ENCODE measurements at regions not wholly inside any gene's neighbourhood (a gene's known extent, or its start where the extent isn't known, plus 50 kb on each side); places are given as distances from the start of the nearest gene placed in this dataset.

DNA sequence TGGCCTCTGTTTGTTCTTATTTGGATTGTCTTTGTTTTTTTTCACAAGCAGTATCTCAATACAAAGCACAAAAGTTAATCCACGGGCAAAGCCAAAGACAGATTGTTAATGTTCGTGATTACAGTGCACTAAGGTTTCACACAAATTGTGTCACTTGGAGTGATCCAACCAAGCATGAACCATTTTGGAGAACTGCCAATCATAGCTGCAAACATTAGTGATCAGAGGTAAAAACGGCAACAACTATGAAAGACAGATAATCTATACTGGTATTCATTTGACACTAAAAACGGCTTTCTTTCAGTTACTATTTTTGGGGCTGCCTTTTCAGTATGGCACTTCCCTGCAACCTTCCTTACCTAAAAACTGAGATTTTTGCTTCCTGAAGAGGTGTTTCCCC, 213.1 kb upstream of the GULP1 start:
- peak; percentile 23 for DNase-seq

- DNase-seq, result peak; percentile 70
Observed at GRCh38 chr2:188079196-188079595, 212.5 kb upstream of the GULP1 start.

DNA sequence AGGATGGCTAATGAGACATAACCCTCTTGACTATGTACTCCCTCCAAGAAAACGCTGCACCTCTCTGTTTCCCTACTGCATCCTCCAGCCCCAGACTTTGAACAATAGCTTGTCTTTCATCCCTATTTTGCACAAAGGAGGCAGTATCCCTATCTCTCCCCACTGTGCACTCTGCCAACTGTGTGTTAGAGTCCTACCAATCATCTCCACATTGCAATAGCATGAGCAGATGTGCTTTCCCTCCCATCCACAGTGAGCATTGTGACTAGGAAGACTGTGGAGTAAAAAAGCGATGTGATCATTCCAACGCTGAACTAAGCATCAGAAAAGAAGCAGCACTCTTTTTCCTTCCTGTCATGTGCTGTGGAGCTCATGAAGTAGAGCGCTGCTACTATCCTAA, 206.3 kb upstream of the GULP1 start:
- DNase-seq, result no peak

- DNase-seq, result no peak
Observed at GRCh38 chr2:188089901-188090300, 201.8 kb upstream of the GULP1 start.

DNA sequence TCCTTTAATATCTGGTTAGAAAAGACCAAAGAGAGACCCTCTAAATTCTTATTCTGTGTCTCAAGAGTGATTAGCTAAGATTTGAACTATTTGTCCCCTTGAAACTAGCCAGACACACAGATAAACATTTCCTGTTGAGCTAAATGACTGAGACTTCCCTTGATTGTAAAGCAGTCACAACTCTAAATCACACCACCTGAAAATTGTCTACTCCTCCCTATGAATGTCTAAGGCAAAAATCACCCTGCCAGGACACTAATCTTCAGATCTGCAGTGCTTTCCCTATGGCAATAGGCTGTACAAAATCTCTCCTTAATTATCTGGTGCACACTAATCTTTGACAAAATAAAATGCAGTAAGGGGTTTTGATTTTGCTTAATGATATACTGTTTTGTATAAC, 200.5 kb upstream of the GULP1 start:
- DNase-seq, result peak; percentile 4

GRCh38 chr2:188092734-188093133, 198.9 kb upstream of the GULP1 start:
- no peak for DNase-seq

GRCh38 chr2:188096910-188097309, 194.8 kb upstream of the GULP1 start:
- no peak for DNase-seq

DNA sequence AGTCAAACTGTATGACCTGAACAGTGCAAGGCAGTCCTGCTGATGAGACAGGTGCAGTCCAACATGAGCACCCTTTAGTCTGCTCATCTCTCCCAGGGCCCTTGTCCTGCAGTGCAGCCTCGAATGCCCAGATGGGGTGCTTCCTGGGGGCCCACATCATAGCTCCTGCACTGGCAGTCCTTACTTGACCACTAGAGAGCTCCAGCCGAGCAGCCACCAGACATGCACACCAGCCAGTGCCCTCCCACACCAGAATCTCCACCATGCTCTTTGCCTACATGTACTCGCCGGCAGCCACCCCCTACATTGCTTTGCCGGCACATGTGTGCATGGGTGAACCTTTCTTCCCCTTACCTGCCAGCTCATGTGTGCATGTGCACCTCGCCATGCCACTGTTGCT, 188.8 kb upstream of the GULP1 start:
- DNase-seq, result no peak

GRCh38 chr2:188114014-188114413, 177.7 kb upstream of the GULP1 start:
- no peak for DNase-seq

DNA sequence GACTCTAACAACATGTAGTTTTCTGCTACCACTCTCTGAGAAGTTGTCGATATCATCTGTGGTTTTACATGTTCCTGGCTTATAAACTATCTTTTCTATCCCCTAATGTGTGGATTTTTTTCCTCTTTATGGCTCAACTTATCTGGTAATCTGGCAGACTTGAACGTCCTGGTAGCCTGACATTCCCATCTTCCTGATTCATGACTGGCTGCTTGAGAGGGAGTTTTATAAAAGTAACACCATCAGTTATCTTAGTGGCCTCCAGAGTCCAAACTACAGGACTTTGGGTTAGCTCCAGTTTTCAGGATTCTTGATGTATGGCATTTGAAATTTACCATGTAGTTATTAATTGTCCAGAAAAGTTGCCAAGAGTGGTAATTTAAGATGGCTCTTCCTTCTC, 174.0 kb upstream of the GULP1 start:
- DNase-seq, result no peak

DNA sequence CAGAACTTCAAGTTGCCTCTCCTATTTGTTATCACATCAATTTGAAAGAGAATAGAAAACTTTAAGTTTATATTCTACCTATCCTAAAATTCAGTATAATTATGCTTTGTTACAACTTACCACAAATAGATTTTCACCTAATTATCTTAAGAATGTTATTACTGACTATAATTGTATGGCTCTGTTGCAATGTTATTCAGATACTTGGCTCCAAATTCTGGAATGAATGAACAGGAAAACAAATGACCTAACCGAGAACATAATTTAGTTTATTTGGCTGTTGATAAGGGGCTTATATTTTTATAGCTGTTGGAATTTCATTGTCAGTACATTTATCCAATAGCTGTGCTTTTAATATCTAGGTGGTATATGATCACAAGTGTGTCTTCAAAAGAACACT, 173.2 kb upstream of the GULP1 start:
- no peak for DNase-seq

DNA sequence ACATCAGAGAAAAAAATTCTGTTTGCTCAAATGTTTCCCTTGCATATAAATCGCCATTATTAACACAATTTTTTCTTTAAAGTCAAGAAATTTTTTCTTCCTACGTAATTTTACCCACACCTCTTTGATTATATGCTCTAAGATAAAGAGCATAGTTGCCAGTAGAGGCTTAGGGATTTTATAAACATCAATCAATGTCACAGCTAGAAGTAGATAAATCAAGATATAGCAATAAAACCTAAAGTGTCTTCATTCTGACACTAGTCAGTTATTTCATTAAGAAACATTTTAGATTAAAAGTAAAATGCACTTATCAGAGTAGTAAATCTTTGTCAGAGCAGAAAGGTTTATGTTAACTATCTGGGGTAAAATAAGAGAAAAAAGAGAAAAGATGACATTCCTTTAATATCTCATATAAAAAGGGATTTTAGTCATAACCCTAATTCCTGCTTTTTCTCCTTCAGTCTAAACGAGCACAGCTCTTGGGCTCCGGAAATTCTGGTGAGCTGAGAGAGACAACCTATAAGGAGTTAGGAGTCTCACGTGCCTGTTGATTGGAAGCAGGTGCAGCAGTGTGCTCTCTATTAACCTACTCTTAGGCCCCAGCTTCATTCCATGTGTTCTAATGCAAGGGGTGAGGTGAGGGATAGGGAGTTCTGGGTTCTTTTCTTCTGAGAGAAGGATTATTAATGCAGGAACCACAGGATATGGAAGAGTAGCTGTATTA, 172.4 kb upstream of the GULP1 start:
- DNase-seq, result no peak

GRCh38 chr2:188122985-188123384, 168.7 kb upstream of the GULP1 start:
- no peak for DNase-seq

DNA sequence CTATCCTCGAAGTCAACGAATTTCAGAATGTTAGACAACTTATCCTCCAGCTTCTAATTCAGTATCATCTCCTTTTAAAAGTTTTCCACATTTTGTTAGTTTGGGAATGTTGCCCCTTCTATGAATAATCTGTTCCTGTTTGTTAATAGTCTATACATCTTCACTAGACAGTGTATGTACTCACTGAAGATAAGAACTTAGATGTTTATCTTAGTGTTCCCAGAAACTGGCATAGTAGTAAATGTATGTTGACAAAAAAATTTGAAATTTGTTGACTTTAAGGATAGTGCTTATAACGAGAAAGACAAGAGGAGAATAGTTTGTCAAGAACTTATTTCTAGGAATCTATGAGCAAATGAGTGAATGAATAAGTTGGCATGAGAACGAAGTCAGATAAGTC, 162.0 kb upstream of the GULP1 start:
- DNase-seq, result no peak

DNA sequence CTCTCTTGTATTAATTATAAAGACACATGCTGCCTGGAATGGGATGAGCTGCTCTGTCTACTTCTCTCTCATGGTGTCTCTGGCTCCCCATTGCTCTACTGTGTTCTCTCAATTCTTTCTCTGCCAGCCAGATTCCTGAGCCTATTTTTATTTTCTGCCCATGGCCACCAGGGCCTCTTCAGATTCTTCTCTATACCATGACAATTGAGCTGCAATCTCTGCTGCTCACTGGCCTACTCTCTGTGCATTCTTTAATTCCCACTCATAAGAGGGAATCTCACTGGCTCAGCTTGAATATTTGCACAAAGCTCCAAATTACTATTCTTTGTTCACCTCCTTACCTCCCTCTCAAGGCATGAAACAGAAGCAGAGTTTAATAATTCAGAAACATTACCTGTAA, 161.4 kb upstream of the GULP1 start:
- DNase-seq, result no peak

GRCh38 chr2:188131281-188131680, 160.4 kb upstream of the GULP1 start:
- no peak for DNase-seq

GRCh38 chr2:188132385-188132784, 159.3 kb upstream of the GULP1 start:
- no peak for DNase-seq

DNA sequence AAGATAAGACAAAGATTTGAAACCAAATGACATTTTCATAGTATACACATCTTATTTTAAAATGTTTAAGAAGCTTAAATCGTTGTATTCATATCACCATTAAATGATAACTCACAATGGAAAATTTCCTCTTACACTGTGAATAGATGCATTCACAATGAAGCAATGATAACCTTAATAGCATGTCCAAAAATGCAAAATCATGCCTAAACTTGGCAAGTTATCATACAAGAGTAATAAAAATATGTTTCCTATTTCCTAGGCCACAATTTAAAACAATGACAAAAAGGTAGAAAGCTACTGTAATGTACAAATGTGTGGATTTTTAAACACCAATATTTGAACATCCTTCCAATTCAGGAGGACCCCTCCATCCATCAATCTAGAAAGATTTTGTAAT, 157.4 kb upstream of the GULP1 start:
- DNase-seq, result no peak

DNA sequence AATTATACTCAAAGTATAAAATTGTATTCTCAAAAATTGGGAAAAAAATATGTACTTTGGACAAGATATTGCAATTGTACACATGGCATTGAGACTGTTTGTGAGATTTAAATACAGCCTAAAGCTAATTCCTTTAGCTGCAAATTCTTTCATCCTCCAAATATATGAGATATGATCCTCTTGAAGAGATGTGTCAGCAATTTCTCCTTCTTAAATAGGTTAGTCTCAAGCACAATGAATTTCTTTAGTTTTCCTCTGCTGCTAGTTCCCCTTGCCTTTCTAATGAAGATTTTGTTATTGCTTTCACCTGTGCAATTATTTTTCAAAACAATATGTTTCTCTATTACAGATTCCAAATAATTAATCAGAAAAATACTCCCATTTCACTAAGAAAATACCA, 153.4 kb upstream of the GULP1 start:
- no peak for DNase-seq

DNA sequence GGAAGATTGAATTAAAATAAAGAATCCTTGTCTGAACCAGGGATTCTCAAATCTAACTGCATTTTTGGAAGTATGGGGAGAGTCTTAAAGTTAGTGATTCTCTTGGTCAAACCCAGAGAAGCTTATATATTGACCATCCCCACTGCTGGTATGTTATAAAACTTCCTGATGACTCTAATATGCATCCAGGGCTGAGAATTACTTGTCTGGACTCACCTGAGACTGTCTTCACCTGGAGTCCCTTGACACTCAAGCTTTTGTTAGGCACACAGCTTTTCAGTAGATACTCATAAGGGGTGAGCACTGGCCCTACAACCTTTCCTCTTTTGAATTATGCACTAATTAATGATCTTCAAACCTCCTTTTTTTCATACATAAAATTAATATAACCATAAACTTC, 149.6 kb upstream of the GULP1 start:
- no peak for DNase-seq

GRCh38 chr2:188142636-188143295, 148.9 kb upstream of the GULP1 start:
- DNase-seq, result peak; percentile 9

DNA sequence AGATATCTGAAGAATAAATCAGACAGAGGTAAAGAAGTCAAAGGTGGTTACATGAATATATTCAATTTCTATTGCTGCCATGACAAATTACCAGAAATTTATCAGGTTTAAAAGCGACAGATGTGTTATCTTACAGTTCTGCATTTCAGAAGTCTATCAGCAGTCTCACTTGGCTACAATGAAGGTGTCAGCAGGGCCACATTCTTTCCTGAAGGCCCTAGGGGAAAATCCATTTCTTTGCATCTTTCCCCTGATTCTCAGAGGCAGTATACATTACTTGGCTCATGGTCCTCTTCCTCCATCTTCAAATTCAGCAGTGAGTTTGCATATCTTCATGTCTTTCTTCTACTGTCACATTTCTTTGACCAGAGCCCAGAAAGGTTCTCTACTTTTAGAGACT, 145.8 kb upstream of the GULP1 start:
- no peak for DNase-seq

GRCh38 chr2:188146888-188147287, 144.8 kb upstream of the GULP1 start:
- DNase-seq, result no peak

DNA sequence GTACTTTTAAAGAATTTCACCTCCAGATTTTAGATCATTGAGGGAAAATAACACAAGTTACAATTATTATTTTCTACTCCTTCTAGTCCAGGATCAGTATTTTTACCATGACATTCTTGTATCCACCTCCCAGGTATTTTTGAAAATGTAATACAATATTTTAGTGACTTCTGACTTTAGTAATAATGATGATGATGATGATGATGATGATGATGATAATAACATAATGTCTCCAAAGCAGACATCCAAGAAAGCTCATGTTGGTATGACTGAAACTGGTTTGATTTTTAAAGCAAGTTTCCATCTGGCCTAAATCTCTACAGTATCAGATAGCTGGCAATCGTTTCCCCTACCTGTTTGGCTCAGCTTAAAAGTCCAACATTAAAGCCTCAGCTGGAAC, 140.0 kb upstream of the GULP1 start:
- no peak for DNase-seq

Data from kidney glomerular epithelial cell (primary cell).